GM23338 (cell line): ENCODE measurements at regions not wholly inside any gene's neighbourhood (a gene's known extent, or its start where the extent isn't known, plus 50 kb on each side); places are given as distances from the start of the nearest gene placed in this dataset.

ENCODE experiments used
- ATAC-seq: fragments of 200-7000 bp; cut with Tn5 transposase; 3 replicates; pipeline ENCODE4 v1.9.1; 2020
- DNase-seq: peaks from one replicate; pipeline ENCODE4 v3.0.0-alpha.2; 2015; ENCODE audit warnings: low spot score
- H2AFZ ChIP-seq: fragments of 200-600 bp; sonication (generic); 2 replicates; pipeline ENCODE4 v1.8.0; 2016; ENCODE audit warnings: antibody characterized with exemption, mild to moderate bottlenecking, moderate library complexity
- H3F3A ChIP-seq: fragments of 200-600 bp; sonication (generic); replicated peaks from 2 replicates; pipeline ENCODE4 v1.8.0; 2017; ENCODE audit warnings: antibody characterized with exemption, mixed run types, low read depth
- H3K27ac ChIP-seq: fragments of 200-600 bp; sonication (generic); 2 replicates; pipeline ENCODE4 v1.6.1; 2016; ENCODE audit warnings: low read depth
- H3K27me3 ChIP-seq: fragments of 200-600 bp; sonication (generic); 2 replicates; pipeline ENCODE4 v1.8.0; 2016; ENCODE audit warnings: mild to moderate bottlenecking, mixed run types, moderate library complexity; ENCODE audit not compliant: insufficient read depth
- H3K36me3 ChIP-seq: fragments of 200-600 bp; sonication (generic); 2 replicates; pipeline ENCODE4 v1.8.0; 2016; ENCODE audit warnings: mild to moderate bottlenecking; ENCODE audit not compliant: insufficient read depth
- H3K4me1 ChIP-seq: fragments of 200-600 bp; sonication (generic); 2 replicates; pipeline ENCODE4 v1.8.0; 2016; ENCODE audit warnings: mild to moderate bottlenecking, moderate library complexity; ENCODE audit not compliant: insufficient read depth
- H3K4me2 ChIP-seq: fragments of 200-600 bp; sonication (generic); 2 replicates; pipeline ENCODE4 v1.7.1; 2017; ENCODE audit warnings: mixed run types
- H3K4me3 ChIP-seq: fragments of 200-600 bp; sonication (generic); 2 replicates; pipeline ENCODE4 v1.6.1; 2016; ENCODE audit warnings: mixed run types
- H3K79me2 ChIP-seq: fragments of 200-600 bp; sonication (generic); replicated peaks from 2 replicates; pipeline ENCODE4 v1.8.0; 2017; ENCODE audit warnings: mild to moderate bottlenecking; ENCODE audit not compliant: insufficient read depth
- H3K9me2 ChIP-seq: fragments of 200-600 bp; sonication (generic); 2 replicates; pipeline ENCODE4 v1.8.0; 2017; ENCODE audit not compliant: insufficient read depth
- H4K20me1 ChIP-seq: fragments of 200-600 bp; sonication (generic); replicated peaks from 2 replicates; pipeline ENCODE4 v1.8.0; 2017; ENCODE audit warnings: mild to moderate bottlenecking; ENCODE audit not compliant: insufficient read depth
- H3K27ac Mint-ChIP-seq: 2 replicates; pipeline ENCODE4 v1.8.0; 2020; ENCODE audit warnings: inconsistent platforms, mild to moderate bottlenecking, moderate library complexity, mixed read lengths
- H3K27me3 Mint-ChIP-seq: 3 replicates; pipeline ENCODE4 v1.8.0; 2022; ENCODE audit warnings: low read depth, mild to moderate bottlenecking, moderate library complexity, mixed read lengths, inconsistent platforms; ENCODE audit not compliant: insufficient read depth, poor library complexity
- H3K36me3 Mint-ChIP-seq: 3 replicates; pipeline ENCODE4 v1.8.0; 2021; ENCODE audit warnings: low read depth, mild to moderate bottlenecking, inconsistent platforms, moderate library complexity, mixed read lengths
- H3K4me1 Mint-ChIP-seq: 3 replicates; pipeline ENCODE4 v1.8.0; 2020; ENCODE audit warnings: mild to moderate bottlenecking, inconsistent platforms, mixed read lengths
- H3K4me3 Mint-ChIP-seq: 3 replicates; pipeline ENCODE4 v1.8.0; 2021; ENCODE audit warnings: moderate library complexity, mild to moderate bottlenecking, inconsistent platforms, mixed read lengths
- H3K9me3 Mint-ChIP-seq: 3 replicates; pipeline ENCODE4 v1.8.0; 2020; ENCODE audit warnings: moderate library complexity, mild to moderate bottlenecking, inconsistent platforms, mixed read lengths
- CREB1 ChIP-seq: fragments of 250-450 bp; sonication (Bioruptor Pico); IDR thresholded peaks from 2 replicates; pipeline ENCODE4 v1.5.0; 2020; ENCODE audit warnings: low read depth, mild to moderate bottlenecking, moderate library complexity
- EZH2 ChIP-seq: fragments of 200-600 bp; sonication (generic); IDR thresholded peaks from one replicate; pipeline ENCODE4 v1.8.0; 2017; ENCODE audit warnings: antibody characterized with exemption, mild to moderate bottlenecking, low read depth; ENCODE audit not compliant: unreplicated experiment
- EZH2phosphoT487 ChIP-seq: fragments of 200-600 bp; sonication (generic); IDR thresholded peaks from one replicate; pipeline ENCODE4 v1.8.1; 2018; ENCODE audit warnings: antibody characterized with exemption; ENCODE audit not compliant: unreplicated experiment
- JUNB ChIP-seq: IDR thresholded peaks from one replicate; pipeline ENCODE4 v1.6.1; 2016; ENCODE audit warnings: antibody characterized with exemption; ENCODE audit not compliant: unreplicated experiment
- NANOG ChIP-seq: IDR thresholded peaks from 2 replicates; pipeline ENCODE4 v1.6.1; 2016; ENCODE audit warnings: antibody characterized with exemption, borderline replicate concordance
- POLR2AphosphoS5 ChIP-seq: IDR thresholded peaks from 2 replicates; pipeline ENCODE4 v1.6.1; 2016; ENCODE audit warnings: antibody characterized with exemption, low read depth
- STAT1 ChIP-seq: IDR thresholded peaks from one replicate; pipeline ENCODE4 v1.6.1; 2016; ENCODE audit warnings: antibody characterized with exemption; ENCODE audit not compliant: unreplicated experiment
- ZNF114 ChIP-seq: fragments of 250-450 bp; sonication (Bioruptor Pico); IDR thresholded peaks from 2 replicates; pipeline ENCODE4 v1.5.0; 2020; ENCODE audit warnings: mild to moderate bottlenecking, moderate library complexity
- ZNF331 ChIP-seq: fragments of 250-450 bp; sonication (Bioruptor Pico); IDR thresholded peaks from 2 replicates; pipeline ENCODE4 v1.5.0; 2020; ENCODE audit warnings: low read depth, mild to moderate bottlenecking, moderate library complexity
- TF ChIP-seq, protein P1 (sequence below): IDR thresholded peaks from 2 replicates; pipeline ENCODE4 v1.6.1; 2016; ENCODE audit warnings: antibody characterized with exemption
- TF ChIP-seq, protein P2 (sequence below): IDR thresholded peaks from one replicate; pipeline ENCODE4 v1.6.1; 2018; ENCODE audit warnings: antibody characterized with exemption; ENCODE audit not compliant: unreplicated experiment

DNA sequence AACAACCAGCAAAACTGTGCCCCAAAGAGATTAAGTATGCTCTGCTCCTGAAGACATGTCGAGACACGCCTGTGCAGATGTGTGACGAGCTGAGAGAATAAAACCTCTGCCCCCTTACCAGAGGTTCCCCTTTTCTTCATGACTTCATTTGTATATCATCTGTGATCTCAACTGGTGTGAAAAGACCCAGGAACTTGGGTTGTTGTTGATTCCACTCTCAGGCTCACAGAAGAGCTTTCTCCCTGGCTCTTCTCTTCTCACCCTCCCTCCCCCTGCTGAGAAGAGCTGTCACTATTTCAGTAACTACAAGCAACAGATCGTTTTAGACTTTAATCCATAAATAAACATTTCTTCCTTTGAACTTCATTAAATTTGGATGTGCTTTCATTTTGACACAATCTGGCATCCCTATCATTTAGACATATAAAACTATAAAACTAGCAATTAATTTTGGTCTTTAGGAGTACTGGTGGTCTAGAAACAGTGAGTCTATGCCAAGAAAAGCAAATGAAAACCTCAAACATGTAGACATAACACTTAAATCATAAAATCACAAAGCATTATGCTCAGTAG, 179.3 kb upstream of the FZD8 start (continued):
- no peak for TF ChIP-seq EZH2
- TF ChIP-seq, protein P1, sequence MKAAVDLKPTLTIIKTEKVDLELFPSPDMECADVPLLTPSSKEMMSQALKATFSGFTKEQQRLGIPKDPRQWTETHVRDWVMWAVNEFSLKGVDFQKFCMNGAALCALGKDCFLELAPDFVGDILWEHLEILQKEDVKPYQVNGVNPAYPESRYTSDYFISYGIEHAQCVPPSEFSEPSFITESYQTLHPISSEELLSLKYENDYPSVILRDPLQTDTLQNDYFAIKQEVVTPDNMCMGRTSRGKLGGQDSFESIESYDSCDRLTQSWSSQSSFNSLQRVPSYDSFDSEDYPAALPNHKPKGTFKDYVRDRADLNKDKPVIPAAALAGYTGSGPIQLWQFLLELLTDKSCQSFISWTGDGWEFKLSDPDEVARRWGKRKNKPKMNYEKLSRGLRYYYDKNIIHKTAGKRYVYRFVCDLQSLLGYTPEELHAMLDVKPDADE = no peak

- no peaks in the 10 kb centered on the region; the same call in 2 of the 3 replicates for H3K9me3 Mint-ChIP-seq
- no peak overlapping the region for H3K27ac Mint-ChIP-seq
- H3F3A ChIP-seq = no peaks in the 10 kb centered on the region
- no peaks in the 10 kb centered on the region for H3K36me3 ChIP-seq
- no peaks in the 10 kb centered on the region for H3K79me2 ChIP-seq
- H3K4me1 ChIP-seq = no peaks in the 10 kb centered on the region
- H3K27me3 Mint-ChIP-seq = no peaks in the 10 kb centered on the region
- no peak for DNase-seq
- 0 out of 2 replicates have a peak, but pooled peaks cover 7% of the 10 kb centered on the region for H3K9me2 ChIP-seq
- H3K4me3 ChIP-seq = no peak overlapping the region
- TF ChIP-seq STAT1 (no peak), JUNB (no peak), EZH2 (no peak)
- no peak overlapping the region for H3K4me3 Mint-ChIP-seq
- H3K27ac ChIP-seq = no peak overlapping the region
- no peak overlapping the region for H2AFZ ChIP-seq
- no peak overlapping the region for H3K4me2 ChIP-seq
- no peak for ATAC-seq
- no peaks in the 10 kb centered on the region for H4K20me1 ChIP-seq
- peaks cover 7% of the 10 kb centered on the region for H3K4me1 Mint-ChIP-seq
- no peaks in the 10 kb centered on the region for H3K27me3 ChIP-seq
- no peaks in the 10 kb centered on the region for H3K36me3 Mint-ChIP-seq
Observed at GRCh38 chr10:35819736-35820135, 177.6 kb upstream of the FZD8 start.

DNA sequence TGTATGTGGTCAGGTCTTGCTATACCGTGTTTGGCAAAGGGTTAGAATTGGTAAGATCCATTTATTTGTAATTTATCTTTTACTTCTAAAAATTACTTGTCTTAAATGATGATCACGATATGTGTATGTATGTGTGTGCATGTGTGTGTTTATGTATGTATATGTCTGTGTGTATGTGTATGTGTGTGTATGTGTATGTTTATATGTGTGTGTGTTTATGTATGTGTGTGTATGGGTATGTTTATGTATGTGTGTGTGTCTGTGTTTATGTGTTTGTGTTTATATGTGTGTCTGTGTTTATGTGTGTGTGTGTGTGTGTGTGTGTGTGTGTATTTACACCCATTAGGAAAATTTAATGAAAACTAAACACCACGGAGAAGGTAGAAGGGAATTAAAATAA, 176.9 kb upstream of the FZD8 start:
- Histone ChIP-seq H3F3A (no peaks in the 10 kb centered on the region), H3K36me3 (no peaks in the 10 kb centered on the region), H3K4me3 (no peak overlapping the region), H3K79me2 (no peaks in the 10 kb centered on the region), H4K20me1 (no peaks in the 10 kb centered on the region), H3K4me1 (no peaks in the 10 kb centered on the region), H3K4me2 (no peak overlapping the region), H3K9me2 (0 out of 2 replicates have a peak, but pooled peaks cover 7% of the 10 kb centered on the region), H3K27me3 (no peaks in the 10 kb centered on the region), H2AFZ (no peak overlapping the region), H3K27ac (no peak overlapping the region)
- ATAC-seq = no peak
- no peak overlapping the region for H3K27ac Mint-ChIP-seq
- peaks cover 7% of the 10 kb centered on the region for H3K4me1 Mint-ChIP-seq
- no peaks in the 10 kb centered on the region; the same call in 2 of the 3 replicates for H3K9me3 Mint-ChIP-seq
- no peaks in the 10 kb centered on the region for H3K36me3 Mint-ChIP-seq
- no peak for DNase-seq
- no peaks in the 10 kb centered on the region for H3K27me3 Mint-ChIP-seq
- H3K4me3 Mint-ChIP-seq = no peak overlapping the region
- TF ChIP-seq STAT1 (no peak), NANOG (no peak), CREB1 (CRISPR knock-in tag) (no peak), ZNF331 (CRISPR knock-in tag) (no peak), EZH2 (no peak), EZH2phosphoT487 (no peak), ZNF114 (CRISPR knock-in tag) (no peak), JUNB (no peak), POLR2AphosphoS5 (no peak)
- TF ChIP-seq, protein P1 = no peak
- TF ChIP-seq, protein P2, sequence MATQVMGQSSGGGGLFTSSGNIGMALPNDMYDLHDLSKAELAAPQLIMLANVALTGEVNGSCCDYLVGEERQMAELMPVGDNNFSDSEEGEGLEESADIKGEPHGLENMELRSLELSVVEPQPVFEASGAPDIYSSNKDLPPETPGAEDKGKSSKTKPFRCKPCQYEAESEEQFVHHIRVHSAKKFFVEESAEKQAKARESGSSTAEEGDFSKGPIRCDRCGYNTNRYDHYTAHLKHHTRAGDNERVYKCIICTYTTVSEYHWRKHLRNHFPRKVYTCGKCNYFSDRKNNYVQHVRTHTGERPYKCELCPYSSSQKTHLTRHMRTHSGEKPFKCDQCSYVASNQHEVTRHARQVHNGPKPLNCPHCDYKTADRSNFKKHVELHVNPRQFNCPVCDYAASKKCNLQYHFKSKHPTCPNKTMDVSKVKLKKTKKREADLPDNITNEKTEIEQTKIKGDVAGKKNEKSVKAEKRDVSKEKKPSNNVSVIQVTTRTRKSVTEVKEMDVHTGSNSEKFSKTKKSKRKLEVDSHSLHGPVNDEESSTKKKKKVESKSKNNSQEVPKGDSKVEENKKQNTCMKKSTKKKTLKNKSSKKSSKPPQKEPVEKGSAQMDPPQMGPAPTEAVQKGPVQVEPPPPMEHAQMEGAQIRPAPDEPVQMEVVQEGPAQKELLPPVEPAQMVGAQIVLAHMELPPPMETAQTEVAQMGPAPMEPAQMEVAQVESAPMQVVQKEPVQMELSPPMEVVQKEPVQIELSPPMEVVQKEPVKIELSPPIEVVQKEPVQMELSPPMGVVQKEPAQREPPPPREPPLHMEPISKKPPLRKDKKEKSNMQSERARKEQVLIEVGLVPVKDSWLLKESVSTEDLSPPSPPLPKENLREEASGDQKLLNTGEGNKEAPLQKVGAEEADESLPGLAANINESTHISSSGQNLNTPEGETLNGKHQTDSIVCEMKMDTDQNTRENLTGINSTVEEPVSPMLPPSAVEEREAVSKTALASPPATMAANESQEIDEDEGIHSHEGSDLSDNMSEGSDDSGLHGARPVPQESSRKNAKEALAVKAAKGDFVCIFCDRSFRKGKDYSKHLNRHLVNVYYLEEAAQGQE = no peak
